DOHH2 (cell line): ENCODE measurements at regions not wholly inside any gene's neighbourhood (a gene's known extent, or its start where the extent isn't known, plus 50 kb on each side); places are given as distances from the start of the nearest gene placed in this dataset.

Experiments used
- H3F3A ChIP-seq: fragments of 200-600 bp; sonication (generic), shearing (Covaris generic); 2 replicates; pipeline ENCODE4 v1.6.0; 2016; ENCODE audit warnings: antibody characterized with exemption, mild to moderate bottlenecking; ENCODE audit not compliant: control insufficient read depth, insufficient read depth
- H3K27ac ChIP-seq: fragments of 200-600 bp; sonication (generic); 2 replicates; pipeline ENCODE4 v1.5.1; 2014; ENCODE audit warnings: low read depth, mild to moderate bottlenecking, low read length, moderate library complexity
- H3K27me3 ChIP-seq: fragments of 200-600 bp; sonication (generic); 2 replicates; pipeline ENCODE4 v1.6.1; 2014; ENCODE audit warnings: mild to moderate bottlenecking, low read length, mixed read lengths; ENCODE audit not compliant: control insufficient read depth
- H3K36me3 ChIP-seq: fragments of 200-600 bp; sonication (generic); 2 replicates; pipeline ENCODE4 v1.6.1; 2014; ENCODE audit warnings: mild to moderate bottlenecking, low read length, moderate library complexity, mixed read lengths; ENCODE audit not compliant: control insufficient read depth
- H3K4me1 ChIP-seq: fragments of 200-600 bp; sonication (generic); 2 replicates; pipeline ENCODE4 v1.6.1; 2014; ENCODE audit warnings: mild to moderate bottlenecking, low read length, mixed read lengths; ENCODE audit not compliant: control insufficient read depth
- H3K4me2 ChIP-seq: fragments of 200-600 bp; sonication (generic); 2 replicates; pipeline ENCODE4 v1.6.0; 2014; ENCODE audit warnings: mild to moderate bottlenecking, low read length, moderate library complexity
- H3K4me3 ChIP-seq: fragments of 200-600 bp; sonication (generic); 2 replicates; pipeline ENCODE4 v1.5.1; 2014; ENCODE audit warnings: mild to moderate bottlenecking, low read length, mixed read lengths
- H3K79me2 ChIP-seq: fragments of 200-600 bp; sonication (generic); 2 replicates; pipeline ENCODE4 v1.6.1; 2014; ENCODE audit warnings: mild to moderate bottlenecking, low read length, mixed read lengths; ENCODE audit not compliant: control insufficient read depth
- H3K9me2 ChIP-seq: fragments of 200-600 bp; sonication (generic); replicated peaks from 2 replicates; pipeline ENCODE4 v1.6.1; 2014; ENCODE audit warnings: mild to moderate bottlenecking, low read length, mixed read lengths; ENCODE audit not compliant: control insufficient read depth
- H3K9me3 ChIP-seq: fragments of 200-600 bp; sonication (generic); 2 replicates; pipeline ENCODE4 v1.6.1; 2014; ENCODE audit warnings: antibody characterized with exemption, low read length, mixed read lengths; ENCODE audit not compliant: control insufficient read depth, insufficient read depth
- H4K20me1 ChIP-seq: fragments of 200-600 bp; sonication (generic); 2 replicates; pipeline ENCODE4 v1.6.0; 2014; ENCODE audit warnings: low read depth, mild to moderate bottlenecking, antibody characterized with exemption, low read length, moderate library complexity; ENCODE audit not compliant: control insufficient read depth, insufficient read depth
- CTCF ChIP-seq: fragments of 200-600 bp; sonication (generic); IDR thresholded peaks from one replicate; pipeline ENCODE4 v1.5.1; 2014; ENCODE audit warnings: antibody characterized with exemption, mild to moderate bottlenecking, low read depth, low read length; ENCODE audit not compliant: poor library complexity, severe bottlenecking
- EZH2phosphoT487 ChIP-seq: fragments of 200-600 bp; sonication (generic); IDR thresholded peaks from 2 replicates; pipeline ENCODE4 v1.6.1; 2017; ENCODE audit warnings: borderline replicate concordance, mild to moderate bottlenecking, antibody characterized with exemption, low read length, moderate library complexity, mixed read lengths

GRCh38 chr2:199586646-199587045 is 128.9 kb upstream of the SATB2 start:
- Histone ChIP-seq H3K79me2 (no peaks in the 10 kb centered on the region), H3K4me1 (no peaks in the 10 kb centered on the region), H3K36me3 (no peaks in the 10 kb centered on the region), H3K4me2 (no peak overlapping the region), H3K27ac (no peak overlapping the region), H4K20me1 (no peaks in the 10 kb centered on the region), H3K9me3 (no peaks in the 10 kb centered on the region), H3F3A (no peaks in the 10 kb centered on the region), H3K4me3 (no peak overlapping the region), H3K9me2 (no peaks in the 10 kb centered on the region), H3K27me3 (no peaks in the 10 kb centered on the region; the same call in 1 of the 2 replicates)
- TF ChIP-seq CTCF, result no peak
- no peak for TF ChIP-seq EZH2phosphoT487

- H3K36me3 ChIP-seq, result no peaks in the 10 kb centered on the region
- no peak overlapping the region for H3K4me2 ChIP-seq
- no peak overlapping the region for H3K27ac ChIP-seq
- H3K4me1 ChIP-seq, result no peaks in the 10 kb centered on the region
- no peaks in the 10 kb centered on the region for H3K9me3 ChIP-seq
- TF ChIP-seq EZH2phosphoT487 (no peak), CTCF (no peak)
- H3K4me3 ChIP-seq, result no peak overlapping the region
- H3K27me3 ChIP-seq, result peaks cover 2% of the 10 kb centered on the region
- H3K9me2 ChIP-seq, result no peaks in the 10 kb centered on the region
- H3K79me2 ChIP-seq, result no peaks in the 10 kb centered on the region
- no peaks in the 10 kb centered on the region for H4K20me1 ChIP-seq
- no peaks in the 10 kb centered on the region for H3F3A ChIP-seq
Observed at GRCh38 chr2:199583676-199584075, 125.9 kb upstream of the SATB2 start.

DNA sequence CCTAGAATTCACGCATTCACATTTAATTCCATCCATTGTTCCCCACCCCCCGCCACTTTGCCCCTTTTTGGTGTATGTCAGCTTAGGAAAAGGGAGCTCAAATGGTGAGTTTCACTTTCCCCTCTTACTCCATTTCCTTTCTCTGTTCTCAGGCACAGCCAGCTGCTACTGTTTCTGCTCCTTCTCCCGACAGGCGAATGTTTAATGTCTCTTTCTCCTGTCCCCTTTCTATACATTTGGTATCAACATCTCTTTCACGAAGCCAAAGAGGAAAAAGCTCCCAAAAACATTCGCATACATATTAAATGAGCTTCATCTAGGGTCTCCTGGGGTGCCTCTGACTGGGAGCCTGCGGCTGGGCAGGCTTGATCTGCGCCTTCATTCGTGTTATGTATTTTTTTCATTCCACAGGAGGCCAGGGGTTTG is 124.2 kb upstream of the SATB2 start:
- H3K9me3 ChIP-seq, result no peaks in the 10 kb centered on the region
- H3K4me1 ChIP-seq, result no peaks in the 10 kb centered on the region
- no peak overlapping the region for H3K4me3 ChIP-seq
- H3K27ac ChIP-seq, result no peak overlapping the region
- H3K79me2 ChIP-seq, result no peaks in the 10 kb centered on the region
- TF ChIP-seq CTCF (no peak), EZH2phosphoT487 (no peak)
- H3K4me2 ChIP-seq, result no peak overlapping the region
- H3K27me3 ChIP-seq, result peaks cover 2% of the 10 kb centered on the region
- no peaks in the 10 kb centered on the region for H3K9me2 ChIP-seq
- H4K20me1 ChIP-seq, result no peaks in the 10 kb centered on the region
- H3K36me3 ChIP-seq, result no peaks in the 10 kb centered on the region
- H3F3A ChIP-seq, result no peaks in the 10 kb centered on the region

GRCh38 chr2:199581408-199581807 is 123.7 kb upstream of the SATB2 start:
- Histone ChIP-seq H3K9me3 (no peaks in the 10 kb centered on the region), H3K36me3 (no peaks in the 10 kb centered on the region), H3K79me2 (no peaks in the 10 kb centered on the region), H3F3A (no peaks in the 10 kb centered on the region), H3K4me2 (no peak overlapping the region), H3K4me1 (no peaks in the 10 kb centered on the region), H3K27me3 (peaks cover 2% of the 10 kb centered on the region), H3K4me3 (no peak overlapping the region), H3K9me2 (no peaks in the 10 kb centered on the region), H3K27ac (no peak overlapping the region), H4K20me1 (no peaks in the 10 kb centered on the region)
- TF ChIP-seq CTCF, result no peak
